GM18861 (cell line): ENCODE measurements at regions not wholly inside any gene's neighbourhood (a gene's known extent, or its start where the extent isn't known, plus 50 kb on each side); places are given as distances from the start of the nearest gene placed in this dataset.
"Not testable (repeated sequence)": the region's sequence is repeated elsewhere in the genome, so short reads cannot be mapped to it uniquely, and the experiment has no call there.

Experiments used
- ATAC-seq: cut with Tn5 transposase; IDR thresholded peaks from one replicate; pipeline ENCODE4 v1.9.1; 2021; ENCODE audit not compliant: unreplicated experiment

DNA sequence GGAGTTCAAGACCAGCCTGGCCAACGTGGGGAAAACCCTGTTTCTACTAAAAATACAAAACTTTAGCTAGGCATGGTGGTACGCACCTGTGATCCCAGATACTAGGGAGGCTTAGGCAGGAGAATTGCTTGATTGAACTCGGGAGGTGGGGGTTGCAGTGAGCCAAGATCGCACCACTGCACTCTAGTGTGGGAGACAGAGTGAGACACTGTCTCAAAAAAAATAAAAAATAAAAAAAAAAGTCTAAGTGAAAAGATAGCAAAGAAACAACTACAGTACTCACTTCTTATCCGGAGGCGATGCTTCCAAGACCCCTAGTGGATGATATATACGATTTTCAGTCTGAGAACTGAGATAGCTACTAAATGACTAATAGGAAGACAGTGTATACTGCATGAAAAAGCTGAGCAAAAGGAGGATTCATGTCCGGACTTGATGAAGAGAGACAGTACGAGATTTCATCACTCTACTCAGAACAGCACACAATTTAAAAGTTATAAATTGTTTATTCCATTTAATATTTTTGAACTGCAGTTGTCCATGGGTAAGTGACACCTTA lies 138.7 kb upstream of the GOLGA6L6 start:
- not testable (repeated sequence) for ATAC-seq

DNA sequence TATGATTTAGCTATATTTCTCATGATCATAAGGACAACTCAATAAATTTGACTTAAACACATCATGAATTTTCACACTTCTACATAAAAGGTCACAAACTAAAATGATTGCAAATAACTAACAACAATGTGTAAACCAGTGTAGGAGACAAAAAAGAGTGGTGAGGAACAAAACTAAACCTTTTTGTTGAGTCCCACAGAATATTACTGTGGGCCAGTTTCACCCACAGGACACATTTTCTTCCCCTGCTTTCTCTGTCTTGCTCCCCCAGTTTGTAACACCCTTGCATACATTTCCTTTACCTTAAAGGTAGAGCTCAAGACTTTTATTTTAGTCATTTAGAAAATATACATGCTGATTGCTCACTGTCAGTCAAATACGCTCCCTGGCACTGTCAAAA lies 130.9 kb upstream of the GOLGA6L6 start:
- no peak for ATAC-seq

DNA sequence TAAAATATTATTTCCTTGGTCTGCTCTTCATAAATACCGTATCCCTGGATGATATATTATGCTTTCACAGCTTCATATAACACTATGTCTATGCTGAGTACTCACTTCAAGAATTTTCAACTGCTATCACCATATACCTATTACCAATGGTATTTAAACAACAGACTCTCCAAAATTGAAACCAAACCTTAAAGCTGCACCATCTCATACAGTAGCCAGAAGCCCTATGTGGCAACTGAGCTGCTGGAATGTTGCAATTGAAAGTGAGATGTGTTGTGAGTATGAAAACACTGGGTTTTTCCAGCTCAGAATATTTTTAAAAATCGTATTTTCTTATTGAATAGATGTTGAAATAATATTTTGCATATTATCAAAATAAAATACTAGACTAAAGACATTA lies 130.1 kb upstream of the GOLGA6L6 start:
- ATAC-seq = no peak

DNA sequence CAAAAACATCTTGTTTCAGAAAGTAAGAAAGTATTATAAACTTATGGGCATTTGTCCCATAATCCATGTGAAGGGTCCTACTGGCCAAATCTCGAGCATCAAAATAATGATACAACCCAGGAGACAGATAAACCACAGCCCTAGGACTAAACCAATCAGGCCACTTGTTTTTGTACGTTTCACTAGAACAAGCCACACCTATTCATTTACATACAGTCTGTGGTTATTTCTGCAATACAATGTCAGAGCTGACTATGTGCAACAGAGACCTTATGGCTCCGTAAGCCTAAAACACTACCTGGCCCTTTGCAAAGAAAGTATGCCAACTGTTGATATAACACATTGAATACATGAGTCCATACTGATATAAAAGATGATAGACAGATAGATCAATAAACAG lies 124.8 kb upstream of the GOLGA6L6 start:
- not testable (repeated sequence) for ATAC-seq

DNA sequence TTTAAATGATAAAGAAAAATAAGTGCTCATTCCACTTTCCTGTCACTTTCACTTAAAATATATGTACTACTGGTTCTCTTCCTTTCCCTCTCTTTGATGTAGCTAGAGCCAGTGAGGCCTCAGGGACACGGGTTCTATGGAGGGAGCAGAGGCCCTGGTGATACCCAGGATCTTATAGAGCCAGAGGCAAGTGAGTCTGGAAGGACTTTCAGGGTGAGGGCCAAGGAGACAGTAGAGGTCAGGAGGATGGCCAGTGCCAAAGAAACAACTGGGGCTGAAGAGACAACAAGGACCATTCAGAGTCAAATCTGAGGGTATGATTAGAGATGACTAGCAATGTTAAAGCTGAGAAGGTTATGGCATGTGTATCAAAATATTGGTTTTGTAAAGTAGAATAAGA lies 124.1 kb upstream of the GOLGA6L6 start:
- ATAC-seq = no peak

DNA sequence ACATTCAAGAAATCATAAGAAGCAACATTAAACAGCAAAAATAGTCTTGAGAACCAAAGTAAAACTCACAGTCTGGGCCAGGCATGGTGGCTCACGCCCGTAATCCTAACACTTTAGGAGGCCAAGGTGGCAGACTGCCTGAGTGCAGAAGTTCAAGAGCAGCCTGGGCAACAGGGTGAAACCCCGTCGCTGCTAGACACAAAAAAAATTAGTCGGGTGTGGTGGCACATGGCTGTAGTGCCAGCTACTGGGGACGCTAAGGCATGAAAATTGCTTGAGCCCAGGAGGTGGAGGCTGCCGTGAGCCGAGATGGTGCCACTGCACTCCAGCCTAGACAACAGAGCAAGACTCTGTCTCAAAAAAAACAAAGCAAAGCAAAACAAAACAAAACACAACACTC lies 117.7 kb upstream of the GOLGA6L6 start:
- no peak for ATAC-seq

DNA sequence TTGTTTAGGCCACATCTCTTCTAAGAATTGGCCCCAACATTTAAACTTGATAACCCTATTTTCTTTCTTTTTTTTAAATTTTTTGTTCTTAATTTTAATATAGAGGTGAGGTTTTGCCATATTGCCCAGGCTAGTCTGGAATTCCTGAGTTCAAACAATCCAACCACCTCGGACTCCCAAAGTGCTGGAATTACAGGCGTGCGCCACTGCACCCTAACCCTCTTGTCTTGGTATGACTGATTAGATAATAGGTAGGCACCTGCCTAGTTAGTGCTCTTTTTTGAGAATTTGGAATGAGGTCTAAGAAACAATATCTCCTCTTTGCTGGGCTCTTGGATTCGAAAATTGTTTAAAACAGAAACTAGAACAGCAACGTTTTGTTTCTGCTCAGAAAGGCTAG lies 116.4 kb upstream of the GOLGA6L6 start:
- no peak for ATAC-seq

DNA sequence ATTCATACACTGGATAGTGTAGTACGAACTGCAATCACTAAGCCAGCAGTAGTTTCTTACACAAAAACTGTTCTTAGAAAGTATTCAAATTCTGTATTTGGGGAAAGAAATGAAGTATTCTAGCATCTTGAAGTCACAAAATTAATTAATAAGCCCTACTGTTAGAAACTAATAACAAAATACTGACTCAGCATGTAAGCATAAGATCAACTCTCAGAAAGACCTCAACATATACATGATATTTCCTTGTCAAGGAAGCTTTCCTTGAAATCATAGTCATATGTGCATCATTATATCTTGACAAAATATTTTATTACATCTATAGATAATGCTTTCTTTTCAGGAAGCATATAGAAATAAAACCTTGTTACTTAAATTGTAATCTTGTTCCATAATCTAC lies 115.5 kb upstream of the GOLGA6L6 start:
- no peak for ATAC-seq

DNA sequence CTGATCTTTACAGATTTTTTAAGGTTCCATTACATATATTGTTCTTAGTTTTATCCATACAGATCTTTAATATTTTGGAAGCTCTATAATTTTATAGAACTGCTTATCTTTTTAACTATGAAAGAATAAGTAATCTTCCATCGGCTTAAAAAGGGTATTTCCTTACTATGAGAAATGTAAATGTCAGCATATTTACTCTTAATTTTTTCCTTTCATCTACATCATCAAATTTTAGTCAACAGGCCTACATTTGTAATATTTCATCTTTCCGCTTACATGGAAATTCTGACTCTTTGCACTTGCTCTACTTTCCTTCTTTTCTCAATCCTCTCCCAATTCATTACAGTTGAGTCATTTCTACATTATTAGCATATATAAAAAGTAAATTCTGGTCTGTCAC lies 111.3 kb upstream of the GOLGA6L6 start:
- no peak for ATAC-seq

DNA sequence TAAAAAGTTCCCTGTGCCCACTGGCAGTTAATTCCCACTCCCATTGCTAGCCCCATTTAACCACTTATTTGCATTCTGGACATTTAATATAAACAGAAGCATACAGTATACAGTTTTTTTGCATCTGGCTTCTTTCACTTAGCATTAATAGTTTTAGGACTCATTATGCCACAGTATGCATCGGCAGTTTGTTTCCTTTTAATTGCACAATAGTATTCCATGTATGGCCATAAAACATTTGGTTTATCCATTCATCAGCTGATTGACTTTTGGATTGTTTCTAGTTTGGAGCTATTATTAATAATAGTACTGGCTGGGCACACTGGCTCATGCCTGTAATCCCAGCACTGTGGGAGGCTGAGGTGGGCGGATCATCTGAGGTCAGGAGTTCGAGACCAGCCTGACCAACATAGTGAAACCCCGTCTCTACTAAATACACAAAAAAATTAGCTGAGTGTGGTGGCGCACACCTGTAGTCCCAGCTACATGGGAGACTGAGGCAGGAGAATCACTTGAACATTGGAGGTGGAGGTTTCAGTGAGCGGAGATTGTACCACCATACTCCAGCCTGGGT lies 106.9 kb upstream of the GOLGA6L6 start:
- not testable (repeated sequence) for ATAC-seq

DNA sequence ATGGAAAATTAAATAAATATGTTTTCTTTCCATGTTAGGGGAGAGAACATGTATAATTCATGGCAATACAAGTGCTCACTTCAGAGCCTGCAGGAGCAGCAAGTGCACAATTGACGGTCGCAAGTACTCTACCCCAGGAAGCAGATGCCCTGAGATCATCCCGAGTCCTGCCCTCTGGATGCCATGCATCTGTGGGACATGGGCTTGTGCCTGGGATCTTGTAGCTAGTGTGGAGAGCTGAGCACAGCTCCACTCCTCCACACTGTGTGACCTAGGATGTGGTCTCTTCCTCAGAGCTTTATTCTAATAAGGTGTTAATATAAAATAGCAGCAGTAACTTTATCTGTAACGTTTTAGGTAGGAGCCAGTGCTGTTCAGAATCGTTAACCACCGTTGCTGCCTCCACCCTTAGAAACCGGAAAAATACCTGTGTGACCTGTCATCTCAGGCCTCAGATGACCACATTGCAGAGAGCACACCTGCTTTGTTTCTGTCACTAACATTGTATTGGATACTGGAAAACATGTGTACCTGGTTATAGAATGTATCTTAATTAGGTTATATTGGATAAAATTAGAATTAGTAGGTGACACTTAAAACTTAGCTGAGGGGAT lies 105.0 kb upstream of the GOLGA6L6 start:
- ATAC-seq = no peak

DNA sequence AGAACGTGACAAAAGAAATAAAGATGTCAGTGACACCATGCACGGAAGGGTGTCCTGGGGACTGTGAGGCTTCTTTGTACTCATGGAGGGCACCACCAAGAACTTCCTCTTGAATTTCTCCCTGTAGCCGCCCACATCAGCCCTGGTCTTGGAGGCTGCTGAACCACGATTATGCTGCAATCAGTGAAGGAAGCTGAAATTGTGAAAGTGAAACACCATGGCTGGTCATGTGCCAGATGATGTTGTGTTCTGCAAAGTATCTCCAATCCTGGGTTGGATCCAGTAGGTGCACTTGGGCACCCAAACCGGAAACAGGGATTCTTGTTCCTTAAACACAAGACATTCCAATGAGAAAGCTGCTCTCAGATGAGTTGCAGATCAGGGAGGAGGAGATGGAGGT lies 104.4 kb upstream of the GOLGA6L6 start:
- ATAC-seq = peak; percentile 40

DNA sequence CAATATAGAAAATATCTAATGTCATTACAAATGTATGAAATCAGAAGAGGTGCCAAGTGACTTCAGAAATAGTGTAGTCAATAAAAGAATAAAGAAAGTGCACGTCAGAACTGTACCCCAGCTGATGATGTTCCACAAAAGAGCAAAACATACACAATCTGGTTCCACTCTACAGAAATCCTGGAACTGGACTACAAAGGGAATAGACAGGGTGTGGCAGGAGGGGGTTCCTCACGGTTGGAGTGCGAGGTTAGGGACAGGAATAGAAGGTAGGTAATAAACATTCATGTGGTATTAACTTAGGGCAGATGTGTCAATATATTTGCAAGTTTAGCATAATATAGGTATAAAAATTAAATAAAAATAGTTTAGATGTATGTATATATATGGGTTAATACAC lies 103.3 kb upstream of the GOLGA6L6 start:
- no peak for ATAC-seq

DNA sequence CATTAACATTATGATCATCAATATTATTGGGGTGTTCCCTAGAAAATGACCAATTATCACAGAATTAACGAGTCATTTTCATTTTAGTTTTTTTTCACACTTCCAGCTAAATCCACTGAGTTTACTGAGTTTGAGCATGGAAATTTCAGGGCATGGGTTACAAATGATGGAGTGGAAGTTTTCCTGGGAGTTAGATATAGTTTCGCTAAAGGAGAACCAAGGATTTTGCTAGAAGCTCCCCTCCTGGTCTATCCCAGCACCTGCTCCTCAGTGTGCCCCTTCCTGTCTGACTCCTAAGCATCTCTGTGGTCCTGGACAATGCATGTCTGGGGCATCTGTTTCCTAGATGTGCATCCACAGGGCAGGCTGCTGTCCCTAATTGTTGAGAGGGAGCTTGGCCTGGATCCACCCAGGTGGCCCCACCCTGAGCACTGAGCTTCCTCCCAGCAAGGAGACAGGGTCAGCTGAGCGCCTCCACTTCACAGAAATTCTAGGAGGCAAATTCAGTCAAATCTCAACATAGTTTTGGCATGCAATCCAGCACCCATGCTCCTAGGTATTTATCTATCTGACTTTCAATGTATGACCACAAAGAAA lies 102.3 kb upstream of the GOLGA6L6 start:
- ATAC-seq = no peak

DNA sequence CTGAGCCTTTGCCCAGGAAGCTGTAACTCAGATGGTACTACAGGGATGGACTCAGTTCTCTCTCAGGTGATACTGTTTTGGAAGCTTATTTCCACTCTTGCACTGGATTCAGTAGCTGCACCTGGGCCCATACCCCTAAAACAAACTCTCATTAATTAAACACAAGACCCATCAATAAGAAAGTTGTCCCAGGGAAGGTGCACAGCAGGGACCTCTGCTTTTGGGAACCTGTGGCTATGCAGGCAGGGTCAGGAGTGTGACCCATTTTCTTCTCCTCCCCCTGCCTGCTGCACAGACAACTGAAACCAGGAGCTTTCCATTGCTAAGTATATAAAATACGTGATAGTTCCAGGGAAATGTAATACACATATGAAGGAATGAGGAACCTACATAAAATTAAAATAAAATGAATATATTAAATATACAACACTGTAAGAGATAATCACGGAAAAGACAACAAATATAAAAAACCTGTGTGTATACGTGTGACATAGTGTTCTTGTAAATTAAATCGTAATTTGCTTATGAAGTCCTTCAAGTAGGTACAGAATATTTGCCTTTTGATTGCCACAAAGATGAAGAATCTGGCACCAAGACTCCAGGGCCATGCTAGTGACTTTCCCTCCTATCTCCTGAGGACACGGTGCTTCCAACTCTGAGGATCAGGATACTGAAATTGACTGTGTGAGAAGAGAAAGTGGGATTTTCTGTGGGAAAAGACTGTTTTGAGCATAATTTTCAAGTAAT lies 101.6 kb upstream of the GOLGA6L6 start:
- no peak for ATAC-seq

DNA sequence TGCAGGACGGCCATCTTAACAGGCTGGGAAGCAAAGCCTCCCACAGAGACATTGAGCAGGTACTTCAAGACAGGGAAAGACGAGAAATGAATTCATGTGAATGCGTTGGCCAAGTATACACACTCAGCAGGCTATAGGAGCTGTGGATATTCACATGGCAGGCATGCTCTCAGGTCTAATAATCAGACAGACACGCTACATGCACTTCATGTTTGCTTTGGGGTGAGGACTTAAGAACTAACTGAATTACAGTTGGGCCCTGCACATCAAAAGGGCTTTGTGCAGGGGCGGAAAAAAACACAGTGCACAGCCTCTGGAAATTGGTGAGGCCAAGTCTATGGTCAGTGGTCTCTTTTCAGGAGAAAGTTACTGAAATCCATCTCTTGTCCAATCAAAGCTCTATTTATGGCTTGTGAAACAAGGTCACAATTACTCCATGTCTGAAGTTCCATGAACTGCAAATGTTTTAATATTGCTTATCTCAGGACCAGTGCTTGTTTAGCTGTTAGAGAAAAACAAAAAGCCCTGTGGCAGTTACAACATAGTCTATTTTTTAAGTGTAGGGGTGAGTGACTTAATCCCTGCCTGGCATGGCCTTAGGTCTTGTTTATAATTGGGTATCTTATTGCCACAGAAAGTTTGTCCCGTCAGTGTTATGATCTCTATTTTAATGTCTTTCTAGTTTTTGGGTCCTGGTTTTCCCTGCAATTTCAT lies 100.6 kb upstream of the GOLGA6L6 start:
- no peak for ATAC-seq

DNA sequence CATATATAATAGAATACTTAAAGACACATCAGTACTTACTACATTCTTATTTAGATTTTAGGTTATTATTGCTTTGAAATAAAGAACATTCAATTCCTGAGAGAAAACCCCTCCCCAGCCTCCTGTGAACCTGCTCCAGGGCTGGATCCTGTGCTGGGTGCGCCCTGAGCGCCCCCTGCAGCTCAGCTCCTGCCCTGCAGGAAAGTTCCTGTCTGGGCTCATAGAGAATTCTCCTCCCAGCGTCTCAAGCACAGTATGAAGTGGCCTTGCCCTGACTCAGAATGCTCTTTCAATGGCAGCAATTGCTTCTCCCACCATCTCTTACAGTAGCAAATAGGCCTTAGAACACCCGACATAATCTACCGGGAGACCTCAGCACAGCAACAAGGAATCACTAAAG lies 98.8 kb upstream of the GOLGA6L6 start:
- ATAC-seq = peak; percentile 46

DNA sequence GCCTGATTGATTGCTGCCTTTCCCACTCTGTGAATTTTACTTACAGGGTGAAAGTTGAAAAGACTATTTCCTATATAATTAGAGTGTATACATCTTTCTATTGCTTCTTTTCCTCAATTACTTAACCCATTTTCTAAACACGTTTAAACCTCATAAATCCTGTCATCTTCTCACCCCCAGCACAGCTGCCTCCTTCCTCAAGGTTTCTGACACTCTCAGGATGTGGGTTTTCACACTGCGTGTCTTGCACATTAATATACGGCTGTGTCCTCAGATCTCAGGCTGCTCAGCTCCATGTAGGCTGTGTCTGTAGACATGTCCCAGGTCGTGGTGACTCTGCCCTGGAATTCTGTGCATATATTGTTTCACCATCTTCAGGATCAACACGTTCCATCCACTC lies 97.6 kb upstream of the GOLGA6L6 start:
- ATAC-seq = not testable (repeated sequence)

DNA sequence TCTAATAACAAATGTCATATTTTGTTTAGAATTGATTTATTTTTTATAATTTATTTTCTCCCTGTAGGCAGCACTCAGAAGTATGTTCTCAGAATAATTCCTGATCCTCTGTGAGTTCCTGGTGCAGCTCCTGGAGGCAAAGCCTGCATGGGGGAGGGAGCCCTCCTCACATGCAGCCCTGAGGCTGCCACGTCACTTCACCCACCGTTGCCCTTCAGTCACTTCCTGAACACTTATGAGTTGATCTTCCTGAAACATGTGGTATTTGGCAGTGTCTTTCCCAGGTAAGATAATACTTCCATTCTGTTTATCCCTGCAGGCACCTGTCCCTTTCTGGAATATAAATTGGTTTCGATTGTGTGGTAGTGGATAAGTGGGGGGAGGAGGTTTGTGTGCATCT lies 95.9 kb upstream of the GOLGA6L6 start:
- ATAC-seq = not testable (repeated sequence)

DNA sequence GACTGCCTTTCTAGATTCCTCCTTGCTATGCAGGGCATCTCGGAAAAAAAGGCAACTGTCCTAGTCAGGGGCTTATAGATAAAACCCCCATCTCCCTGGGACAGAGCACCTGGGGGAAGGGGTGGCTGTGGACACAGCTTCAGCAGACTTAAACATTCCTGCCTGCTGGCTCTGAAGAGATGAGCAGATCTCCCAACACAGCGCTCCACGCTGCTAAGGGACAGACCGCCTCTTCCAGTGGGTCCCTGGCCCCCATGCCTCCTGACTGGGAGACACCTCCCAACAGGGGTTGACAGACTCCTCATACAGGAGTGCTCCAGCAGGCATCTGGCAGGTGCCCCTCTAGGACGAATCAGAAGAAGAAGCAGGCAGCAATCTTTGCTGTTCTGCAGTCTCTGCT lies 87.9 kb upstream of the GOLGA6L6 start:
- ATAC-seq = not testable (repeated sequence)

DNA sequence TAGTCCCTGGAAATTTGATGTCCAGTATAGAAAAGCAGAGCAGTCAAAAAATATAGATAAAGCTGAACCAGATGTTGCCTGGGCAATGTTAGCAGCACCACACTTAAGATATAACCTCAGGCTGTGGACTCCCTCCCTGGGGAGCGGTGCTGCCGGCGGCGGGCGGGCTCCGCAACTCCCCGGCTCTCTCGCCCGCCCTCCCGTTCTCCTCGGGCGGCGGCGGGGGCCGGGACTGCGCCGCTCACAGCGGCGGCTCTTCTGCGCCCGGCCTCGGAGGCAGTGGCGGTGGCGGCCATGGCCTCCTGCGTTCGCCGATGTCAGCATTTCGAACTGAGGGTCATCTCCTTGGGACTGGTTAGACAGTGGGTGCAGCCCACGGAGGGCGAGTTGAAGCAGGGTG lies 86.9 kb upstream of the GOLGA6L6 start:
- not testable (repeated sequence) for ATAC-seq
